Renal cortex interstitium (tissue), 11 donors: ENCODE measurements at regions not wholly inside any gene's neighbourhood (a gene's known extent, or its start where the extent isn't known, plus 50 kb on each side); places are given as distances from the start of the nearest gene placed in this dataset.

ENCODE experiments used
- DNase-seq, 11 donors: peaks; one replicate each; pipeline ENCODE4 v3.0.0-alpha.2; 2013; ENCODE audit warnings: low read depth in 9 of 11, low spot score in 4 of 11; ENCODE audit errors: extremely low read depth in 1 of 11

DNA sequence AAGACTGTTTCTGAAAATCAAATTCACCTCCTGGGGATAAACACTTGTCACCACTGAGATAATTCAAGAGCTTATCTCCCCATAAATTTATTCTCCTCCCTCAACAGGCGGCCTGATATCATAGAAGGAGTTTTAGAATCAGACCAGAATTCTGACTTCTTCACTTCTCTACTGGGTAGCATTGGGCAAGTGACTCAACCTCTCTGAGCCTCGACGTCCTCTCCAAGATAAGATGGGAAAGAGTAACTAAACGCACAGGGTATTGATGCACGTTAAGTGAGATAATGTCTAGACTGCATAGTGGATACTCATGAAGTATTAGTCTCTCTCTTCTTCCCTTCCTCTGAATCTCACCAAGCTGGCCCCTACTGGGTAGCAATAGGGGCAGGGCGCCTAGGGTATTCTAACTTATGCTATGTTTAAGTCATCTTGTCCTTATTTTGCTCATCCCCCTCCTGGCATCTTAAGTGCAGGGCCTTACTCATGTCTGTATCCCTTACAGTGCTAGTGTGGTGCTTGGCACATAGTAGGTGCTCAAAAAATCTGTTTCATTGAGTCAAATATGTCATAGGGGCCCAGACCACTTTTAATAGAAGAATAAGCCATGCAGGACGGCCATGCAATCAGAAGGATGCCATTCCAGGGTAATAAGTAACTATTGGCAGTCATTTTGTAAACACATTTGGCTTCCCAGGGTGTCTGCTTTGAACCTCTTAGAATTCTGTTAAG, 476.4 kb upstream of the CCL2 start:
- DNase-seq, result no peak

DNA sequence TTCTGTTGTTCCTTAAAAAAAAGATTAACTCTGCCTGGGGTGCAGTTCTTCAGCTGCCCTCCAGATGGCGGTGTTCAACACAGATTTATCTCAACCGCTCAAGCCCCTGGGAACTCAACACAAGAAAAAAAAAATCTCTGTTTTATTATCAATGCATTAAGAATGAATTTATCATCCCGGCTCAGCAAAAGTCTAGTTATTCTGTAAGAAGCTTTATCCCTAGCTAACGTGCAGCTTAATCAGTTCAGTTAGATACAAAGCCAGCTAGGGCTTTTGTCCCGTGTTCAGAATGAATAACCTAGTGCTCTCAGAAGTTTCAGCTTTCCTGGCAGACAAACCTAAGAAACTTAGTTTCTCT, 475.9 kb upstream of the CCL2 start:
- peak in 10 of 11 donors; percentile 20 to 66 (median 50) for DNase-seq

DNA sequence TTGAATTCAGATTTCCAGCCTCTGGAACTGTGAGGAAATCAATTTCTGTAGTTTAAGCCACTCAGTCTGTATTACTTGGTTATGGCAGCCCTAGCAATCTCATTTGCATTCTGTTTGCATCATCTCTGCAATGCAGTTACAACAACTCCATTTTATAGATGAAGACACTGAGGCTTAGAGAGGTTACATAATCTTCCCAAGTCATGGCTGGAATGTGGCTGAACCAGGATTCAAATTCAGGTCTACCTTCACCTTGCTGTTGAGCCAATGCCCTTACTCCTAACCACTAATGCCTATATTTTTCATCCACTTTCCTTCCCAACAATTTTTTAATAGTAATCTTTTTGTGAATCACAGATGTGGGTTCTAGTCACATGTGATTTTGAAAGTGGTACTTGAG, 469.8 kb upstream of the CCL2 start:
- no peak for DNase-seq

GRCh38 chr17:33786478-33786877, 468.6 kb upstream of the CCL2 start:
- DNase-seq, result no peak

GRCh38 chr17:33789658-33790057, 465.4 kb upstream of the CCL2 start:
- DNase-seq, result no peak

- DNase-seq, result no peak
These were observed 457.9 kb upstream of the CCL2 start for GRCh38 chr17:33797181-33797580.

DNA sequence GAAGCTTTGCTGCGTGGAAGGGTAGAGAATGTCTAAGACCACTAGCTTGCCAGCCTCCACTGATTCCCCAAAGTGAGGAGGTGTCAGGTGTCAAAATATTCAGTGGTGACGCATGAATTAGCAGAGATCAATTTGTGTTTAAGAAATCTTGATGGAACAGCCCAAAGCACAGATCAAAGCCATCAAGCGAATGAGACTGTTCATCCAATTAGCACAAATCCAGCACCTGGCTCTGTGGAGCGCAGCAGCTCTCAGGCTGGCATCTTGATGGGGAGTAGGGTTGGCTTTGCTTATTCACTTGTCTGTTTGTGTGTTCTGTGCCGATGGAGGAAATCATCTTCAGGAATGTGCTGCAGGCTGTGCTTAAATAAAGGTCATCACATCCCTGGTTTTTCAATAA, 456.8 kb upstream of the CCL2 start:
- DNase-seq, result peak in 1 of 11 donors; percentile 14

DNA sequence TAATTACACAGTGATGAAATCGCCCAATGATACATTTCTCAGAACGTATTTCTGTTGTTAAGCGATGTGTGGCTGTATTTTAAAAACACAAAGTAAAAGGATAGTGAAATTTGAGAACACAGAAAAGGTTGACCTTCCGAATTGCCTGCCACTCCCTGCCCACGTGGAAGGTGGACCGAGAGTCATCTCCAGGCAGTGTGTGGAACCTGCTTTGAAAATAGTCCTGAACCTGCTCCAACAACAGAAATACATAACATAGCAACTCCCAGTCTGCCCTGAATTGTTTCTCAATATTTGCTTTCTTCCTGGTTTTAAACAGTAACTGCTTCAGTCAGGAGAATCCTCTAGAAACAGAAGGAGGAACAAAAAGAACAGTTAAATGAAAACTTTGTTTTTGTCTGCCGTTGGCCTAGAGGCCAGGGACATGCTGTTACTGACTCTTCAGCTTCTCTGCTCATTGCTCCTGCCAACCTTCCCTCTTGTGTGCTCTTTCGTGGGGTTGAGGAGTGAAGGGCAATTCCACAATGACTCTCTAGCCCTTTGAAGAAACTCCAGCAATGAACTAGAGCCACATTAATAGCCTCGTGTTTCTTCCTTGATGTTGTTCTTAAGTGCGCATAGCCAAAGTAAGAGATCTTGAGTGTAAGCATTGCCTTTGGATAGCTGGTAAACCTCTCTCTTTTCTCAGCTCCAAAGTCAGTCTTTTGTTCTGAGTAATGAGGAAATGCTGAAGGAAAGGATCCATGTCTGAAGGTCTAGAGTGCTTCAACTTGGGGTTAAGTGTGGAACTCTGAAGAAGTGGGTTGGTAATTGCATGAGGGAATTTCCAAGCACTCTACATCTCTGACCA, 452.5 kb upstream of the CCL2 start:
- DNase-seq, result no peak

DNA sequence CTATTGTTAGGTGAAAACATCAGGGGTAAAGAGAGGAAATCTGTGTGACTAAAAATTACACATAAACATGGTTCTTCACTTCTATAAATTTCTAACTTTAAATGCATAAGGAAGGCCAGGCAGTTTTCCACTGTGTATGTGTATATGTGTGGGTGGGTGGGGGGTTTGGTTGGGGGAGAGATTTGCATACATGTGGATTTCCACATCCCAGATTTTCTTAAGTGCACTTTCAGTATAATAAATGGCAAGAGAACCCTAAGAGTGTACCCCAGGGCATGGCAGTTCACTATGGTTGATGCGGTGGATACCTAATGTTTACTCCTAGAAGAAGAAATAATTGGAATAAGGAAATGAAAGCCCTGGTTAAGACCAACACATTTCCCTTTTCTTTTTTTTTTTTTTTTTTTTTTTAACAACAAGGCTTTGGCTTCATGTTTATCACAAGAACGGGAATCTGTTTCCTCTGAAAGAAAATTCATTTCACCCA, 451.8 kb upstream of the CCL2 start:
- no peak for DNase-seq

DNA sequence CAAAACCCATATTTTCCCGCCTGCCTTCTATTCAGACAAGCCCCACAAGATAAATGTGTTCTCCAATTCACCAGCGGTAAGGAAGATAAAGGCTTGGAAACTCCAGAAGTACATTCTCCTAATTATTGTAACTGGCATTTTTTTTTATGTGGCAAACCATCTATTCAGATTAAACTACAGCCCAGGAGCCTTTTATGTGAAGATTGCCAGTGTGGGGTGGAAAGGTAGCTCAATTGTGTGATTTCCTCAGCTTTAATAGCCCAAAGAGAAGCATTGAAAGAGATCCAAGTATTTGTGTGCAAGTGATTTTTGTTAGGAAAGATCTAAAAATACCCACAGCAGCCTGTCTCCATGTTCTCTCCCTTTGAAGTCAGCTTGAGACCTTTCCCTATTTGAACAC, 451.4 kb upstream of the CCL2 start:
- no peak for DNase-seq

GRCh38 chr17:33804401-33804800, 450.7 kb upstream of the CCL2 start:
- no peak for DNase-seq

DNA sequence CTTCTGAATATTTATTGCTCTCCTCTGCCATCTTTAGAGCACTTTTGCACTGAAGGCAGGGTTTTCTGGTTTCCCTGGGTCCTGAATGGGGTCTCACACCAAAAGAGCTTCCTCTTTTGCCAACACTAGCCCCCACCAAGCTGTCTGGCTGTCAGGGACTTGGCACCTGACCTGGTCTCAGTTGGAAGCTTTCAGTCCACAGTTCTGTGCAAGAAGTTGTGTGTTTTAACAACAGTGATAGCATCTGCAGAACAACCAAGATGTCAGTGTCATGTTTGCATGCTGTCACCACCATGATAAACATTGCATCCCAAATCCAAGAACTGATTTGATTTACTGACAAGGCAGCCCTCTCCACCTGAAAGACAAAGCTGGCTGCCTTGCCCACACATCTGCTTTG, 448.5 kb upstream of the CCL2 start:
- no peak for DNase-seq

- DNase-seq, result no peak
These were observed 445.3 kb upstream of the CCL2 start for GRCh38 chr17:33809748-33810147.

DNA sequence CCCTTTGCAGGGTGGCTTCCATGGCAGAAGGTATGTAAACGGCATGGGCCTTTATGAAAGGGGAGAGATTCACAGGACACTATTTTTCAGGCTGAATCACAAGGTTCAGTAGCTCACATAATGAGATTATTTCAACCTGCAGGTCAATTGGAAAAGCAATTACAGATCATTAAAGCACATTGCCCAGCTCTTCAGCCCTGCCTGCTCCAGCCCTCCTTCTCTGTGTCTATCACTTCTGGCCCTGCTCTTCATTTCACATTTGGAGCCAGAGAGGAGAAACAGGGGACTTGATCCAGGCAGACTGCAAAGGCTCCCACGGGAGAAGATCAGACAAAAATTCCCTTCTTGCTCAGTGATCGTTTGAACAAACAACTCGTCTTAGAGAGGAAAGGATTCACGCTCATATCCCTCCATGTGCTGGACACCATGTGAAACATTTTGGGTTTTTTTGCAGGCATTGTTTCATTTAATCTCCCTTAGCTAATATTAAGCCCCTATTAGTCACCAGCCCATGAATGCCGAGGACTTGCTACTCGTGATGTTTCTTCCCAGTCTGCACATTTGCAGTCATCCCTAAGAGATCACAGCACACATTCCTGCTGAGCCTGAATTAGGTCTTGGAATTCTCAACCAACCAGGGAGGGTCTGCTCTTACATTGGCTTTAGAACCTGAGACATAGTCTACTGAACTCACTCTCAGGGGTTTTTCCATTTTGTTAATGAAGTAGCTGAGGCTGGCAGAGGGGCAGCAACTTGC, 443.9 kb upstream of the CCL2 start:
- DNase-seq, result no peak

- DNase-seq, result no peak
These were observed 443.0 kb upstream of the CCL2 start for GRCh38 chr17:33811984-33812577.

DNA sequence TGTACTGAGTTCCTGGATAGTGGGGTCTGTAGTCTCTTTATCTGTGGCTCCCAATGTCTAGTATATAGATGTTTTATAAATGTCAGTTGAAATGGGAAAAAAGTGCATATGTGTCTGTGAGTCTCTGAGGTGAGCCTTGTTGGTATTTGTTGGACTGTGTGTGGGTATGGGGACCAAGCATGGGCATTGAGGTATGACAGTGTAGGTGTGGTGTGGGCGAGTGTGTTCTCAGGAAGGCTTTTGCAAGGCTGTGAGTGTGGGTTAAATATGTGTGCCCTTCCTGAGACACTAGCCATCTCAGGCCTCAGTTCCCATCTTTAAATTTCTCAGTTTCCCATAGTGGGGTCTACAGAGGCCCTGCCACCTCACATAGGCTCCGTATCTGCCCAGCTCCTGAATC, 440.2 kb upstream of the CCL2 start:
- DNase-seq, result no peak

- no peak for DNase-seq
These were observed 439.0 kb upstream of the CCL2 start for GRCh38 chr17:33816036-33816435.

- DNase-seq, result no peak
These were observed 438.1 kb upstream of the CCL2 start for GRCh38 chr17:33816842-33817617.

DNA sequence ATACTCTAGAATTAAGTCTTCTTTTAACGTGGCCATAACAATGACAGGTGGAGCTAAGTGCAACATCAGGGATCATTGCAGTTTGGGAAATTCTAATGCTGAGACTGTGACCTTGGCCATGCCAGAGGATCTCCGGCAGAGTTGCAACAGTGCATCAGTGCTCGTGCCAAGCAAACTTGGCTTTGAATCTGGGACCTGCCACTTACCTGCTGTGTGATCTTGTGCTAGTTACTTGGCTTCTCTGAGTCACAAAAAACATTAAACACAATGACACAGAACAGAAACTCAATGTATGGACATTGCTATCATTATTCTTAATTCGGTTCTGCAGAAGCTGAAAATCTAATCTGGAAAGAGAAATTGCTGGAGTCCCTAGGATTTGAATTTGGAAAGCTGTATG, 435.5 kb upstream of the CCL2 start:
- DNase-seq, result no peak
